Duodenal mucosa (tissue), 2 donors: ENCODE measurements at regions not wholly inside any gene's neighbourhood (a gene's known extent, or its start where the extent isn't known, plus 50 kb on each side); places are given as distances from the start of the nearest gene placed in this dataset.

ENCODE experiments used
- H3K27ac ChIP-seq: one replicate; pipeline ENCODE4 v1.7.0; 2013; ENCODE audit warnings: low read depth, low read length
- H3K27me3 ChIP-seq, 2 donors: one replicate each; pipeline ENCODE4 v1.7.0; 2013; ENCODE audit warnings: low read length in 2 of 2, control low read depth in 1 of 2; ENCODE audit not compliant: insufficient read depth in 2 of 2, control insufficient read depth in 1 of 2
- H3K36me3 ChIP-seq, 2 donors: one replicate each; pipeline ENCODE4 v1.7.0; 2013; ENCODE audit warnings: low read length in 2 of 2, control low read depth in 1 of 2; ENCODE audit not compliant: insufficient read depth in 2 of 2, control insufficient read depth in 1 of 2
- H3K4me1 ChIP-seq, 2 donors: one replicate each; pipeline ENCODE4 v1.7.0; 2013; ENCODE audit warnings: low read length in 2 of 2, control low read depth in 1 of 2; ENCODE audit not compliant: insufficient read depth in 2 of 2, control insufficient read depth in 1 of 2
- H3K4me3 ChIP-seq, 2 donors: one replicate each; pipeline ENCODE4 v1.7.0; 2013; ENCODE audit warnings: low read length in 2 of 2, low read depth in 1 of 2
- H3K9ac ChIP-seq, 2 donors: one replicate each; pipeline ENCODE4 v1.7.0; 2013; ENCODE audit warnings: low read length in 2 of 2, low read depth in 1 of 2
- H3K9me3 ChIP-seq, 2 donors: one replicate each; pipeline ENCODE4 v1.7.0; 2013; ENCODE audit warnings: low read length in 2 of 2, control low read depth in 1 of 2; ENCODE audit not compliant: control insufficient read depth in 1 of 2

- no peak overlapping the region for H3K9ac ChIP-seq
- no peak overlapping the region for H3K4me3 ChIP-seq
- peaks cover 0 to 15% of the 10 kb centered on the region in 2 donors for H3K4me1 ChIP-seq
- H3K27ac ChIP-seq, result no peak overlapping the region
- no peaks in the 10 kb centered on the region for H3K9me3 ChIP-seq
- no peaks in the 10 kb centered on the region for H3K27me3 ChIP-seq
- no peaks in the 10 kb centered on the region for H3K36me3 ChIP-seq
Measured at GRCh38 chr12:59944177-59944576, 348.3 kb downstream of the SLC16A7 start.

- Histone ChIP-seq H3K27ac (no peak overlapping the region), H3K27me3 (no peaks in the 10 kb centered on the region), H3K9ac (no peak overlapping the region), H3K4me3 (no peak overlapping the region), H3K4me1 (peaks cover 0 to 1% of the 10 kb centered on the region in 2 donors), H3K36me3 (no peaks in the 10 kb centered on the region), H3K9me3 (no peaks in the 10 kb centered on the region)
Measured at GRCh38 chr12:59946635-59947034, 350.8 kb downstream of the SLC16A7 start.

GRCh38 chr12:59963546-59963945 lies 367.7 kb downstream of the SLC16A7 start:
- Histone ChIP-seq H3K9ac (no peak overlapping the region), H3K36me3 (no peaks in the 10 kb centered on the region), H3K27ac (no peak overlapping the region), H3K9me3 (peaks cover 0 to 1% of the 10 kb centered on the region in 2 donors), H3K4me3 (no peak overlapping the region), H3K4me1 (no peaks in the 10 kb centered on the region), H3K27me3 (no peaks in the 10 kb centered on the region)

GRCh38 chr12:59972905-59973304 lies 377.1 kb downstream of the SLC16A7 start:
- H3K36me3 ChIP-seq, result no peaks in the 10 kb centered on the region
- no peaks in the 10 kb centered on the region for H3K9me3 ChIP-seq
- H3K9ac ChIP-seq, result no peak overlapping the region
- no peak overlapping the region for H3K27ac ChIP-seq
- H3K27me3 ChIP-seq, result no peaks in the 10 kb centered on the region
- H3K4me1 ChIP-seq, result no peaks in the 10 kb centered on the region
- H3K4me3 ChIP-seq, result no peak overlapping the region

GRCh38 chr12:59973515-59973914 lies 377.7 kb downstream of the SLC16A7 start:
- H3K4me1 ChIP-seq, result no peaks in the 10 kb centered on the region
- no peaks in the 10 kb centered on the region for H3K9me3 ChIP-seq
- H3K36me3 ChIP-seq, result no peaks in the 10 kb centered on the region
- H3K27me3 ChIP-seq, result no peaks in the 10 kb centered on the region
- no peak overlapping the region for H3K9ac ChIP-seq
- no peak overlapping the region for H3K27ac ChIP-seq
- no peak overlapping the region for H3K4me3 ChIP-seq

GRCh38 chr12:59977779-59978178 lies 381.9 kb downstream of the SLC16A7 start:
- H3K9me3 ChIP-seq, result no peaks in the 10 kb centered on the region
- no peaks in the 10 kb centered on the region for H3K27me3 ChIP-seq
- no peak overlapping the region for H3K4me3 ChIP-seq
- no peak overlapping the region for H3K27ac ChIP-seq
- no peak overlapping the region for H3K9ac ChIP-seq
- no peaks in the 10 kb centered on the region for H3K4me1 ChIP-seq
- H3K36me3 ChIP-seq, result no peaks in the 10 kb centered on the region

GRCh38 chr12:59980476-59980875 lies 384.6 kb downstream of the SLC16A7 start:
- H3K9me3 ChIP-seq, result no peaks in the 10 kb centered on the region
- H3K9ac ChIP-seq, result no peak overlapping the region
- H3K4me3 ChIP-seq, result no peak overlapping the region
- H3K4me1 ChIP-seq, result no peaks in the 10 kb centered on the region
- H3K36me3 ChIP-seq, result no peaks in the 10 kb centered on the region
- no peaks in the 10 kb centered on the region for H3K27me3 ChIP-seq
- no peak overlapping the region for H3K27ac ChIP-seq

GRCh38 chr12:59999291-59999690 lies 403.5 kb downstream of the SLC16A7 start:
- no peak overlapping the region for H3K27ac ChIP-seq
- no peak overlapping the region for H3K9ac ChIP-seq
- no peaks in the 10 kb centered on the region for H3K36me3 ChIP-seq
- H3K4me3 ChIP-seq, result no peak overlapping the region
- H3K4me1 ChIP-seq, result no peaks in the 10 kb centered on the region
- H3K9me3 ChIP-seq, result no peaks in the 10 kb centered on the region
- no peaks in the 10 kb centered on the region for H3K27me3 ChIP-seq

- no peak overlapping the region for H3K4me3 ChIP-seq
- H3K27ac ChIP-seq, result no peak overlapping the region
- H3K36me3 ChIP-seq, result no peaks in the 10 kb centered on the region
Measured at GRCh38 chr12:60010486-60010885, 414.7 kb downstream of the SLC16A7 start.

GRCh38 chr12:60012659-60013058 lies 416.8 kb downstream of the SLC16A7 start:
- Histone ChIP-seq H3K4me1 (peaks cover 0 to 8% of the 10 kb centered on the region in 2 donors), H3K9ac (no peak overlapping the region), H3K4me3 (no peak overlapping the region), H3K9me3 (no peaks in the 10 kb centered on the region), H3K27ac (no peak overlapping the region), H3K27me3 (no peaks in the 10 kb centered on the region), H3K36me3 (no peaks in the 10 kb centered on the region)

More at GRCh38 chr12:60010486-60010885, 414.7 kb downstream of the SLC16A7 start:
- Histone ChIP-seq H3K4me1 (peaks cover 0 to 8% of the 10 kb centered on the region in 2 donors), H3K9me3 (no peaks in the 10 kb centered on the region), H3K9ac (no peak overlapping the region), H3K27me3 (no peaks in the 10 kb centered on the region)

GRCh38 chr12:60014436-60014835 lies 418.6 kb downstream of the SLC16A7 start:
- no peaks in the 10 kb centered on the region for H3K27me3 ChIP-seq
- H3K36me3 ChIP-seq, result no peaks in the 10 kb centered on the region
- H3K27ac ChIP-seq, result no peak overlapping the region
- no peaks in the 10 kb centered on the region for H3K9me3 ChIP-seq
- H3K9ac ChIP-seq, result no peak overlapping the region
- peaks cover 0 to 8% of the 10 kb centered on the region in 2 donors for H3K4me1 ChIP-seq
- no peak overlapping the region for H3K4me3 ChIP-seq
